ENCODE measurements at regions not wholly inside any gene's neighbourhood (a gene's known extent, or its start where the extent isn't known, plus 50 kb on each side); places are given as distances from the start of the nearest gene placed in this dataset.

DNA sequence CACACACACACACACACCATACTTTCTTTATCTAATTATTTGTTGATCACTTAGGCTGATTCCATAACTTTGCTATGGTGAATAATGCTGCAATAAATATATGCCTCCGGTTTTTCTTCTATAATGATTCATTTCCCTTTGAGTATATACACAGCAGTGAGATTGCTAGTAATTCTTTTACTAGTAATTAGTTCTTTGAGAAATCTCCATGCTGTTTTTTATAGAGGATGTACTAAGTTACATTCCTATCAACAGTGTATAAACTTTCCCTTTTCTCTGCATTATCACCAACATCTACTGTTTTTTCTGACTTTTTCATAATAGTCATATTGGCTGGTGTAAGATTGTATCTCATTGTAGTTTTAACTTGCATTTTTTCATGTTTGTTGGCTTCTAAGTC, 1405.1 kb downstream of the PCDH9 start:
- TF ChIP-seq POLR2A (IDR thresholded peaks at IDR 0.05): no peak
- TF ChIP-seq, protein P1, sequence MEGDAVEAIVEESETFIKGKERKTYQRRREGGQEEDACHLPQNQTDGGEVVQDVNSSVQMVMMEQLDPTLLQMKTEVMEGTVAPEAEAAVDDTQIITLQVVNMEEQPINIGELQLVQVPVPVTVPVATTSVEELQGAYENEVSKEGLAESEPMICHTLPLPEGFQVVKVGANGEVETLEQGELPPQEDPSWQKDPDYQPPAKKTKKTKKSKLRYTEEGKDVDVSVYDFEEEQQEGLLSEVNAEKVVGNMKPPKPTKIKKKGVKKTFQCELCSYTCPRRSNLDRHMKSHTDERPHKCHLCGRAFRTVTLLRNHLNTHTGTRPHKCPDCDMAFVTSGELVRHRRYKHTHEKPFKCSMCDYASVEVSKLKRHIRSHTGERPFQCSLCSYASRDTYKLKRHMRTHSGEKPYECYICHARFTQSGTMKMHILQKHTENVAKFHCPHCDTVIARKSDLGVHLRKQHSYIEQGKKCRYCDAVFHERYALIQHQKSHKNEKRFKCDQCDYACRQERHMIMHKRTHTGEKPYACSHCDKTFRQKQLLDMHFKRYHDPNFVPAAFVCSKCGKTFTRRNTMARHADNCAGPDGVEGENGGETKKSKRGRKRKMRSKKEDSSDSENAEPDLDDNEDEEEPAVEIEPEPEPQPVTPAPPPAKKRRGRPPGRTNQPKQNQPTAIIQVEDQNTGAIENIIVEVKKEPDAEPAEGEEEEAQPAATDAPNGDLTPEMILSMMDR (IDR thresholded peaks at IDR 0.05): no peak

Data from suprapubic skin (tissue), 3 donors.